GM23338 (cell line): ENCODE measurements at regions not wholly inside any gene's neighbourhood (a gene's known extent, or its start where the extent isn't known, plus 50 kb on each side); places are given as distances from the start of the nearest gene placed in this dataset.

Experiments
- CREB1 ChIP-seq: fragments of 250-450 bp; sonication (Bioruptor Pico); IDR thresholded peaks from 2 replicates; pipeline ENCODE4 v1.5.0; 2020; ENCODE audit warnings: low read depth, mild to moderate bottlenecking, moderate library complexity
- CTCF ChIP-seq, 2 experiments: fragments of 200-600 bp in 1 of 2; sonication (generic) in 1 of 2; conservative IDR thresholded peaks; 2 replicates each; pipeline versions ENCODE4 v1.5.1 to v1.6.1; 2016 to 2017; ENCODE audit warnings: antibody characterized with exemption in 2 of 2, low read depth in 2 of 2, mild to moderate bottlenecking in 2 of 2, moderate library complexity in 1 of 2
- ETS1 ChIP-seq: IDR thresholded peaks from 2 replicates; pipeline ENCODE4 v1.6.1; 2016; ENCODE audit warnings: antibody characterized with exemption
- EZH2 ChIP-seq: fragments of 200-600 bp; sonication (generic); IDR thresholded peaks from one replicate; pipeline ENCODE4 v1.8.0; 2017; ENCODE audit warnings: antibody characterized with exemption, mild to moderate bottlenecking, low read depth; ENCODE audit not compliant: unreplicated experiment
- EZH2phosphoT487 ChIP-seq: fragments of 200-600 bp; sonication (generic); IDR thresholded peaks from one replicate; pipeline ENCODE4 v1.8.1; 2018; ENCODE audit warnings: antibody characterized with exemption; ENCODE audit not compliant: unreplicated experiment
- JUNB ChIP-seq: IDR thresholded peaks from one replicate; pipeline ENCODE4 v1.6.1; 2016; ENCODE audit warnings: antibody characterized with exemption; ENCODE audit not compliant: unreplicated experiment
- NANOG ChIP-seq: IDR thresholded peaks from 2 replicates; pipeline ENCODE4 v1.6.1; 2016; ENCODE audit warnings: antibody characterized with exemption, borderline replicate concordance
- POLR2AphosphoS5 ChIP-seq: IDR thresholded peaks from 2 replicates; pipeline ENCODE4 v1.6.1; 2016; ENCODE audit warnings: antibody characterized with exemption, low read depth
- REST ChIP-seq: IDR thresholded peaks from one replicate; pipeline ENCODE4 v1.6.1; 2018; ENCODE audit warnings: antibody characterized with exemption; ENCODE audit not compliant: unreplicated experiment
- ZNF114 ChIP-seq: fragments of 250-450 bp; sonication (Bioruptor Pico); IDR thresholded peaks from 2 replicates; pipeline ENCODE4 v1.5.0; 2020; ENCODE audit warnings: mild to moderate bottlenecking, moderate library complexity
- ZNF331 ChIP-seq: fragments of 250-450 bp; sonication (Bioruptor Pico); IDR thresholded peaks from 2 replicates; pipeline ENCODE4 v1.5.0; 2020; ENCODE audit warnings: low read depth, mild to moderate bottlenecking, moderate library complexity

- no peak for TF ChIP-seq POLR2AphosphoS5
- TF ChIP-seq ZNF331 (CRISPR knock-in tag), result no peak
- no peak for TF ChIP-seq CTCF (conservative IDR thresholded peaks at IDR 0.05; ENCODE audit: low read depth in 2 of 2)
- no peak for TF ChIP-seq CREB1 (CRISPR knock-in tag)
- no peak for TF ChIP-seq EZH2
- TF ChIP-seq REST, result peak; percentile 29
- no peak for TF ChIP-seq EZH2phosphoT487
- no peak for TF ChIP-seq JUNB
- no peak for TF ChIP-seq NANOG
- TF ChIP-seq ZNF114, result no peak
- TF ChIP-seq ETS1, result no peak
Observed at GRCh38 chr1:58209575-58209974, 337.0 kb downstream of the OMA1 start.
